ENCODE measurements at regions not wholly inside any gene's neighbourhood (a gene's known extent, or its start where the extent isn't known, plus 50 kb on each side); places are given as distances from the start of the nearest gene placed in this dataset.

GRCh38 chr18:40367576-40367975 is 1587.5 kb upstream of the PIK3C3 start:
- TF ChIP-seq RXRA (IDR thresholded peaks at IDR 0.05) (no peak), ATF3 (IDR thresholded peaks at IDR 0.05) (no peak), FOXA2 (IDR thresholded peaks at IDR 0.05) (no peak), RAD21 (IDR thresholded peaks at IDR 0.05) (no peak), EGR1 (IDR thresholded peaks at IDR 0.05; ENCODE audit: low read depth in 2 of 2) (no peak), HNF4A (conservative IDR thresholded peaks at IDR 0.05) (no peak), TAF1 (conservative IDR thresholded peaks at IDR 0.05) (no peak), GABPA (IDR thresholded peaks at IDR 0.05 in 1 of 2, conservative IDR thresholded peaks at IDR 0.05 in 1 of 2) (no peak), YY1 (IDR thresholded peaks at IDR 0.05) (no peak)
- no peak overlapping the region for H3K27ac ChIP-seq (ENCODE audit: low read depth in 1 of 2, low read length in 2 of 2)
- no peak for DNase-seq (ENCODE audit: low spot score)
- no peaks in the 10 kb centered on the region for H3K9me3 ChIP-seq (ENCODE audit: control insufficient read depth in 4 of 4, low read length in 3 of 4)
- no peaks in the 10 kb centered on the region for H3K36me3 ChIP-seq (ENCODE audit: control insufficient read depth in 4 of 4, insufficient read depth in 3 of 4, low read depth in 1 of 4, low read length in 3 of 4)
- H3K4me1 ChIP-seq (ENCODE audit: control insufficient read depth in 4 of 4, insufficient read depth in 4 of 4, low read length in 3 of 4) = no peaks in the 10 kb centered on the region
- H3K27me3 ChIP-seq (ENCODE audit: control insufficient read depth in 4 of 4, insufficient read depth in 4 of 4, low read length in 3 of 4) = no peaks in the 10 kb centered on the region
- no peak overlapping the region for H3K4me3 ChIP-seq (ENCODE audit: low read depth in 1 of 3, low read length in 3 of 3)
- no peak overlapping the region for H3K9ac ChIP-seq (ENCODE audit: low read depth in 1 of 2, low read length in 2 of 2)
- 52% methylated on average over 2 of the region's 2 CpGs for WGBS

- H3K4me3 ChIP-seq (ENCODE audit: low read depth in 1 of 3, low read length in 3 of 3) = no peak overlapping the region
- no peaks in the 10 kb centered on the region for H3K4me1 ChIP-seq (ENCODE audit: control insufficient read depth in 4 of 4, insufficient read depth in 4 of 4, low read length in 3 of 4)
- no peaks in the 10 kb centered on the region for H3K36me3 ChIP-seq (ENCODE audit: control insufficient read depth in 4 of 4, insufficient read depth in 3 of 4, low read depth in 1 of 4, low read length in 3 of 4)
- no peak overlapping the region for H3K9ac ChIP-seq (ENCODE audit: low read depth in 1 of 2, low read length in 2 of 2)
- no peaks in the 10 kb centered on the region for H3K9me3 ChIP-seq (ENCODE audit: control insufficient read depth in 4 of 4, low read length in 3 of 4)
- TF ChIP-seq GABPA (IDR thresholded peaks at IDR 0.05 in 1 of 2, conservative IDR thresholded peaks at IDR 0.05 in 1 of 2) (no peak), SP1 (IDR thresholded peaks at IDR 0.05) (no peak), RAD21 (IDR thresholded peaks at IDR 0.05) (no peak)
- no peak overlapping the region for H3K27ac ChIP-seq (ENCODE audit: low read depth in 1 of 2, low read length in 2 of 2)
- H3K27me3 ChIP-seq (ENCODE audit: control insufficient read depth in 4 of 4, insufficient read depth in 4 of 4, low read length in 3 of 4) = no peaks in the 10 kb centered on the region
- DNase-seq (ENCODE audit: low spot score) = no peak
These were observed 1588.5 kb upstream of the PIK3C3 start for GRCh38 chr18:40366521-40366920.

- Histone ChIP-seq H3K4me1 (ENCODE audit: control insufficient read depth in 4 of 4, insufficient read depth in 4 of 4, low read length in 3 of 4) (no peaks in the 10 kb centered on the region), H3K27ac (ENCODE audit: low read depth in 1 of 2, low read length in 2 of 2) (no peak overlapping the region), H3K9me3 (ENCODE audit: control insufficient read depth in 4 of 4, low read length in 3 of 4) (no peaks in the 10 kb centered on the region), H3K27me3 (ENCODE audit: control insufficient read depth in 4 of 4, insufficient read depth in 4 of 4, low read length in 3 of 4) (no peaks in the 10 kb centered on the region), H3K9ac (ENCODE audit: low read depth in 1 of 2, low read length in 2 of 2) (no peak overlapping the region), H3K4me3 (ENCODE audit: low read depth in 1 of 3, low read length in 3 of 3) (no peak overlapping the region), H3K36me3 (ENCODE audit: control insufficient read depth in 4 of 4, insufficient read depth in 3 of 4, low read depth in 1 of 4, low read length in 3 of 4) (no peaks in the 10 kb centered on the region)
- TF ChIP-seq HNF4G (IDR thresholded peaks at IDR 0.05) = no peak
- TF ChIP-seq NR2F2 (IDR thresholded peaks at IDR 0.05) = no peak
- no peak for TF ChIP-seq REST (IDR thresholded peaks at IDR 0.05)
- no peak for TF ChIP-seq ATF3 (IDR thresholded peaks at IDR 0.05)
- no peak for TF ChIP-seq FOXA2 (IDR thresholded peaks at IDR 0.05)
- no peak for TF ChIP-seq CTCF (IDR thresholded peaks at IDR 0.05; ENCODE audit: low read depth, low read length, missing input control)
- no peak for TF ChIP-seq HNF4A (conservative IDR thresholded peaks at IDR 0.05)
- TF ChIP-seq RXRA (IDR thresholded peaks at IDR 0.05) = no peak
- no peak for DNase-seq (ENCODE audit: low spot score)
- WGBS = 82% methylated on average over 5 of the region's 5 CpGs
These were observed 1589.5 kb upstream of the PIK3C3 start for GRCh38 chr18:40365526-40365925.

All from liver (tissue), 8 donors.